Smooth muscle cell (in vitro differentiated cells): ENCODE measurements at regions not wholly inside any gene's neighbourhood (a gene's known extent, or its start where the extent isn't known, plus 50 kb on each side); places are given as distances from the start of the nearest gene placed in this dataset.

Experiments used
- DNase-seq: peaks from one replicate; lab custom pipeline; 2025; ENCODE audit not compliant: unreplicated experiment; lab: John Stamatoyannopoulos, UW
- H2AFZ ChIP-seq: fragments of 200-600 bp; sonication (generic); 2 replicates; pipeline ENCODE4 v1.6.0; 2016; ENCODE audit warnings: antibody characterized with exemption, low read depth, mild to moderate bottlenecking
- H3F3A ChIP-seq: fragments of 200-600 bp; sonication (generic); 2 replicates; pipeline ENCODE4 v1.6.0; 2017; ENCODE audit warnings: antibody characterized with exemption, low read depth
- H3K27ac ChIP-seq: fragments of 200-600 bp; sonication (generic); 2 replicates; pipeline ENCODE4 v1.5.1; 2016; ENCODE audit warnings: low read depth, mild to moderate bottlenecking
- H3K27me3 ChIP-seq: fragments of 200-600 bp; sonication (generic); 2 replicates; pipeline ENCODE4 v1.6.1; 2016; ENCODE audit warnings: low read depth, mild to moderate bottlenecking
- H3K36me3 ChIP-seq: fragments of 200-600 bp; sonication (generic); 2 replicates; pipeline ENCODE4 v1.5.1; 2016; ENCODE audit warnings: low read depth
- H3K4me1 ChIP-seq: fragments of 200-600 bp; sonication (generic); 2 replicates; pipeline ENCODE4 v1.5.1; 2016; ENCODE audit warnings: low read depth
- H3K4me2 ChIP-seq: fragments of 200-600 bp; sonication (generic); 2 replicates; pipeline ENCODE4 v1.6.0; 2016; ENCODE audit warnings: mild to moderate bottlenecking
- H3K4me3 ChIP-seq: fragments of 200-600 bp; sonication (generic); 2 replicates; pipeline ENCODE4 v1.5.1; 2016; ENCODE audit warnings: mild to moderate bottlenecking
- H3K79me2 ChIP-seq: fragments of 200-600 bp; sonication (generic); 2 replicates; pipeline ENCODE4 v1.6.0; 2016; ENCODE audit warnings: low read depth, mild to moderate bottlenecking
- H3K9ac ChIP-seq: fragments of 200-600 bp; sonication (generic); 2 replicates; pipeline ENCODE4 v1.6.0; 2016; ENCODE audit warnings: low read depth
- H3K9me3 ChIP-seq: fragments of 200-600 bp; sonication (generic); replicated peaks from 2 replicates; pipeline ENCODE4 v1.5.1; 2016; ENCODE audit warnings: low read depth
- H4K20me1 ChIP-seq: fragments of 200-600 bp; sonication (generic); 2 replicates; pipeline ENCODE4 v1.6.0; 2016; ENCODE audit warnings: low read depth
- CTCF ChIP-seq: fragments of 200-600 bp; sonication (generic); IDR thresholded peaks from 2 replicates; pipeline ENCODE4 v1.5.1; 2017; ENCODE audit warnings: borderline replicate concordance, mild to moderate bottlenecking, antibody characterized with exemption; ENCODE audit not compliant: insufficient read depth, poor library complexity, severe bottlenecking
- WGBS: methylation state at CpG from one replicate; pipeline ENCODE4 v1.1.7; 2016; ENCODE audit warnings: low lambda C conversion rate; 5-methylcytosine and 5-hydroxymethylcytosine counted together

GRCh38 chr1:201612645-201613044 is 73.7 kb downstream of the NAV1 start:
- DNase-seq = no peak

GRCh38 chr1:201614262-201615015 is 75.5 kb downstream of the NAV1 start:
- Histone ChIP-seq H3F3A (no peaks in the 10 kb centered on the region), H3K27me3 (no peaks in the 10 kb centered on the region), H2AFZ (no peak overlapping the region), H3K9ac (no peak overlapping the region), H3K79me2 (peaks cover 89% of the 10 kb centered on the region), H4K20me1 (peaks cover 100% of the 10 kb centered on the region), H3K36me3 (no peaks in the 10 kb centered on the region), H3K9me3 (no peaks in the 10 kb centered on the region), H3K4me1 (peaks cover 8% of the 10 kb centered on the region), H3K4me3 (no peak overlapping the region), H3K4me2 (peak overlapping the region; percentile 48), H3K27ac (no peak overlapping the region)
- peak; percentile 11 for DNase-seq
- TF ChIP-seq CTCF = no peak
- 12% methylated on average over 22 of the region's 22 CpGs for WGBS

More at GRCh38 chr1:201612645-201613044, 73.7 kb downstream of the NAV1 start:
- H3K36me3 ChIP-seq = no peaks in the 10 kb centered on the region
- no peak overlapping the region for H3K27ac ChIP-seq
- H2AFZ ChIP-seq = no peak overlapping the region
- no peak overlapping the region for H3K4me3 ChIP-seq
- TF ChIP-seq CTCF = no peak
- H3K4me1 ChIP-seq = peaks cover 8% of the 10 kb centered on the region
- no peak overlapping the region for H3K4me2 ChIP-seq
- no peaks in the 10 kb centered on the region for H3K27me3 ChIP-seq
- no peak overlapping the region for H3K9ac ChIP-seq
- no peaks in the 10 kb centered on the region for H3F3A ChIP-seq
- H3K79me2 ChIP-seq = peaks cover 78% of the 10 kb centered on the region
- peaks cover 95% of the 10 kb centered on the region for H4K20me1 ChIP-seq
- no peaks in the 10 kb centered on the region for H3K9me3 ChIP-seq
- 89% methylated on average over 4 of the region's 4 CpGs for WGBS

- Histone ChIP-seq H3K4me1 (no peaks in the 10 kb centered on the region), H3K36me3 (no peaks in the 10 kb centered on the region), H3K79me2 (peaks cover 88% of the 10 kb centered on the region), H3K9me3 (no peaks in the 10 kb centered on the region), H3K9ac (no peak overlapping the region), H3K4me2 (no peak overlapping the region), H4K20me1 (peaks cover 99% of the 10 kb centered on the region), H3K27me3 (no peaks in the 10 kb centered on the region), H3K27ac (no peak overlapping the region), H3F3A (no peaks in the 10 kb centered on the region), H3K4me3 (no peak overlapping the region), H2AFZ (no peak overlapping the region)
- 37% methylated on average over 3 of the region's 3 CpGs for WGBS
- no peak for TF ChIP-seq CTCF
- DNase-seq = no peak
Observed at GRCh38 chr1:201617157-201617556, 78.2 kb downstream of the NAV1 start.

- 92% methylated on average over 3 of the region's 3 CpGs for WGBS
- H3K4me3 ChIP-seq = no peak overlapping the region
- no peak for TF ChIP-seq CTCF
- H3K27me3 ChIP-seq = no peaks in the 10 kb centered on the region
- no peak for DNase-seq
- H3F3A ChIP-seq = no peaks in the 10 kb centered on the region
- H3K4me2 ChIP-seq = no peak overlapping the region
- no peak overlapping the region for H2AFZ ChIP-seq
- H3K9ac ChIP-seq = no peak overlapping the region
- peaks cover 81% of the 10 kb centered on the region for H3K79me2 ChIP-seq
- H3K4me1 ChIP-seq = no peaks in the 10 kb centered on the region
- no peaks in the 10 kb centered on the region for H3K9me3 ChIP-seq
- no peak overlapping the region for H3K27ac ChIP-seq
- H3K36me3 ChIP-seq = no peaks in the 10 kb centered on the region
- peaks cover 99% of the 10 kb centered on the region for H4K20me1 ChIP-seq
Observed at GRCh38 chr1:201618389-201618788, 79.5 kb downstream of the NAV1 start.
